ENCODE measurements at regions not wholly inside any gene's neighbourhood (a gene's known extent, or its start where the extent isn't known, plus 50 kb on each side); places are given as distances from the start of the nearest gene placed in this dataset.
"Not testable (repeated sequence)": the region's sequence is repeated elsewhere in the genome, so short reads cannot be mapped to it uniquely, and the experiment has no call there.

DNA sequence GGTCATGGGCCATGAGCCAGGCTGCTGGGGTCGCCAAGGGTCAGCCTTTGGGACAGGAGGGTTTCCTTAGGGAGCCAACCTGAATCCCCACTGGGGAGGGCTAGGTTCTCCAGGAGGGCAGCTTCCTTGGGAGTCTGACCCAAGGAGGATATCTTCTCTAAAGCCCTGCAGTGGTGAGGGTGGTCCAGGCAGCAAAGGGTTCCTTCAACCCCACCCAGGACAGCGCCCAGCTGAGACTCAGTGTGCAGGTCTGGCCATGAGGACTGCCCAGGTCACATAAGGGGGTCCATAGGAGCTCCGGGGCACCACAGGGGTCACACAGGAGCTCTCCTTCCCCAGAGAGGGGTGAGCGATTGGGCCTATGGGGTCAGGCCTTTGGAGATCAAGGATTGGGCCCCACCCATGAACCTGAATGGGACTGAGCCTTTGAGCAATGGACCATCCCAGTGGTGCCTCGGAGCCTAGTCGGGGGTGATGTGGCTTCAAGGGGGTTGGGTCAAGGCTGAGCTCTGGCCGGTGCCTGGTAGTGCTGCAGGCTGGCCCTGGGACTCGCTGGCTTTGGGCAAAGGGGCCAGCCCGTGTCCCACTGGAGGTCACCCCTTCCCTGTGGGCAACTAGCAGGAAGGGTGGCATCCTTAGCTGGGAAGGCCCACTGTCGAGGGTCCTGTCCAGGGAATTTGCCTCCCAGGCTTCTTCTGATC is 216.5 kb downstream of the SNRPN start:
- ATAC-seq (replicated peaks) (no peak), DNase-seq (no peak)
- H3K9me3 Mint-ChIP-seq = peaks cover 26 to 30% of the 10 kb centered on the region in 2 donors
- no peak overlapping the region for H3K4me3 Mint-ChIP-seq
- H3K36me3 Mint-ChIP-seq = no peaks in the 10 kb centered on the region
- no peaks in the 10 kb centered on the region for H3K27me3 Mint-ChIP-seq
- H3K27ac Mint-ChIP-seq = no peak overlapping the region
- no peaks in the 10 kb centered on the region for H3K4me1 Mint-ChIP-seq

DNA sequence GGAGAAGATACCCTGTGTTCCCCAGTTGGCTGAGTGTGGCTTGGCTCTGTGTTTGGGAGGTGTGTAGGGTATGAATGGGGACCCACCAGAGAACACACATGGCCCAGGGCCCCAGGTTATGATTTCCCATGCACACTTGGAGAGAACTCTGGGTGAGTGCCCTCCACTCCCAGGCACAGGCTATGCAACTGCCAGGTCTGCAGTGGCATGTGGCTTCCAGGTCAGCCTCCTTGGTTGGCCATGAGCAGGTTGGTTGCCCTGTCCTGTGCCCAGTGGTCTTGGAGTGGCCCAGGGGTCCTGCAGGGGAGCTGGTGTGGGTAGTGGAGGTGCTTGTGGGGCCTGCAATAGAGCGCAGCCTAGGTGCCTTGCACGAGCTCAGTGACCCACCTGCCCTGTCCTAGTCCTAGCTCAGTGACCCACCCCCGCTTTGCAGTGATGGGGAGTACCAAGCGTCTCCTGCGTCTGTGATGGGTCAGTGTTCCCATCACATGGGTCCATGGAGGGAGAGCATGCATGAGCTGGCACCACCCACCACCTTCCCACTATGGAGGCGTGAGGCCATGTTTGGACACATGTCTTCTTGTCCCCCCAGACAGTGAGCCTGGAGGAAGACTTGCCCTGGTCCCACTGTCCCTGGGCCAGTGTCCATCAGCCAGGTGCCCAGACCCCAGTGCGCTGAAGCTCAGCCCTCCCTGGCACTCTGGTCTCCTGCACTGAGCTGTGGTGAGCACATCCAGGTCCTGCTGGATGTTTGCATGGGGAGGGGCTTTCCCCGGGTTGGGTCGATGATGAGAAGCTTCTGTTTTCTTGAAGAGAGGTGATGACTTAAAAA is 217.3 kb downstream of the SNRPN start:
- H3K4me1 Mint-ChIP-seq = no peaks in the 10 kb centered on the region
- no peaks in the 10 kb centered on the region for H3K36me3 Mint-ChIP-seq
- peaks cover 30 to 32% of the 10 kb centered on the region in 2 donors for H3K9me3 Mint-ChIP-seq
- DNase-seq (no peak), ATAC-seq (replicated peaks) (no peak)
- no peaks in the 10 kb centered on the region for H3K27me3 Mint-ChIP-seq
- no peak overlapping the region for H3K27ac Mint-ChIP-seq
- H3K4me3 Mint-ChIP-seq = no peak overlapping the region

DNA sequence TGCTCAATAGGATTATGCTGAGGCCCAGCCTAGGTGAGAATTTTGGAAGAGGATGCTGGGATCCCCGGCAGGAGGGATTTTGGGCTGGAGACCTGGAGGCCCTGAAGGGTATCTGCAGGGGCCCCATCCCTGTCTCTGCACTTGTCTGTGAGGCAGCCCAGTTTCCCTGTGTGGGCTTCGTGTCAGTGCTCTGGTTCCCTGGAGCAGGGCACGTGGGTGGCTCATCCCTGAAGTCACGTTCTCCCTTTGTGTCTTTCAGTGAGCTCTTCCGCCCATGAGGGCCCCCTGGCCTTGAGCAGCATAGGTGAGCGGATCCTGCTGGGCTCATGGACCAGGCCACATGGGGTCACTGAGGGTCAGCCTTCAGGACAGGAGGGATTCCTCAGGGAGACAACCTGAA is 217.9 kb downstream of the SNRPN start:
- no peak for ATAC-seq (replicated peaks)
- Mint-ChIP-seq H3K4me3 (no peak overlapping the region), H3K9me3 (peaks cover 30 to 34% of the 10 kb centered on the region in 2 donors)

DNA sequence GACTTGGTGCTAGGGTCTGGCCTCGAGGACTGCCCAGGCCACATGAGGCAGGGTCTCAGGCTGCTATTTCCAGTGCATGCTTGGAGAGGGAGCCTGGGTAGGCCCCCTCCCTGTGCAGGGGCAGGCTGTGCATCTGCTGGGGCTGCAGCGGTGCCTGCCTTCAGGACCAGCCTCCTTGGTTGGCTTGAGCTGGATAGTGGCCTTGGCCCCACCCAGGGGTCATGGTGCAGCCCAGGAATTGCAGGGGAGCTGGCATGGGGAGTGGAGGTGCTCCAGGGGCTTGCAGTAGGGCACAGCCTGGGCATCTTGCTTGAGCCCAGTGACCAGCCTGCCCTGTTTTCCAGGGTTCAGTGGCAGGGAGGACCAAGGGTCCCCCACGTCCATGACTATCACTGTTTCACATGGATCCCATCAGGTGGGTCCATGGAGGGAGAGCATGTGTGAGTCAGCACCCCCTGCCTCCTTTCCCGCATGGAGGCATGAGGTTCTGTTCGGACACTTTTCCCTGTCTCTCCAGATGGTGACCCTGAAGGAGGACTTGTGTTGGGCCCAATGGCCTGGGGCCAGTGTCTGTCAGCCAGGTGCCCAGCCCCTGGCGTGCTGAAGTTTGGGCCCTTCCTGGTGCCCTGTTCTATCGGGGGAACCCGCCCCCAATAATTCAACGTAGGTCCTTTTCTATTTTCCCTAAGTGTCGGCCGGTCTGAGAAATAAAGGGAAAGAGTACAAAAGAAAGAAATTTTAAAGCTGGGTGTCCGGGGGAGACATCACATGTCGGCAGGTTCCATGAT is 218.6 kb downstream of the SNRPN start:
- ATAC-seq (replicated peaks) (no peak), DNase-seq (no peak)
- no peaks in the 10 kb centered on the region for H3K36me3 Mint-ChIP-seq
- no peaks in the 10 kb centered on the region for H3K4me1 Mint-ChIP-seq
- no peaks in the 10 kb centered on the region for H3K27me3 Mint-ChIP-seq
- H3K9me3 Mint-ChIP-seq = peaks cover 30 to 36% of the 10 kb centered on the region in 2 donors
- no peak overlapping the region for H3K4me3 Mint-ChIP-seq
- no peak overlapping the region for H3K27ac Mint-ChIP-seq

More for the DNA sequence above, 217.9 kb downstream of the SNRPN start:
- Mint-ChIP-seq H3K27me3 (no peaks in the 10 kb centered on the region), H3K36me3 (no peaks in the 10 kb centered on the region), H3K4me1 (no peaks in the 10 kb centered on the region), H3K27ac (no peak overlapping the region)
- no peak for DNase-seq

DNA sequence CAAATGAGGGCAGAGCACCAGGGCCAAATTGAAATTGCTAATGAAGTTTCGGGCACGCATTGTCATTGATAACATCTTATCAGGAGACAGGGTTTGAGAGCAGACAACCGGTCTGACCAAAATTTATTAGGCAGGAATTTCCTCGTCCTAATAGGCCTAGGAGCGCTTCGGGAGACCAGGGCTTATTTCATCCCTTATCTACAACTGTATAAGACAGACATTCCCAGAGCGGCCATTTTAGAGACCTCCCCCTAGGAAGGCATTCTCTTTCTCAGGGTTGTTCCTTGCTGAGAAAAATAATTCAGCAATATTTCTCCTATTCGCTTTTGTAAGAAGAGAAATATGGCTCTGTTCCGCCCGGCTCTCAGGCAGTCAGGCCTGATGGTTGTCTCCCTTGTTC is 219.4 kb downstream of the SNRPN start:
- not testable (repeated sequence) for H3K36me3 Mint-ChIP-seq; DNase-seq; H3K4me3 Mint-ChIP-seq; ATAC-seq (replicated peaks); H3K27me3 Mint-ChIP-seq; H3K27ac Mint-ChIP-seq; H3K4me1 Mint-ChIP-seq
- peaks cover 30 to 40% of the 10 kb centered on the region in 2 donors for H3K9me3 Mint-ChIP-seq

DNA sequence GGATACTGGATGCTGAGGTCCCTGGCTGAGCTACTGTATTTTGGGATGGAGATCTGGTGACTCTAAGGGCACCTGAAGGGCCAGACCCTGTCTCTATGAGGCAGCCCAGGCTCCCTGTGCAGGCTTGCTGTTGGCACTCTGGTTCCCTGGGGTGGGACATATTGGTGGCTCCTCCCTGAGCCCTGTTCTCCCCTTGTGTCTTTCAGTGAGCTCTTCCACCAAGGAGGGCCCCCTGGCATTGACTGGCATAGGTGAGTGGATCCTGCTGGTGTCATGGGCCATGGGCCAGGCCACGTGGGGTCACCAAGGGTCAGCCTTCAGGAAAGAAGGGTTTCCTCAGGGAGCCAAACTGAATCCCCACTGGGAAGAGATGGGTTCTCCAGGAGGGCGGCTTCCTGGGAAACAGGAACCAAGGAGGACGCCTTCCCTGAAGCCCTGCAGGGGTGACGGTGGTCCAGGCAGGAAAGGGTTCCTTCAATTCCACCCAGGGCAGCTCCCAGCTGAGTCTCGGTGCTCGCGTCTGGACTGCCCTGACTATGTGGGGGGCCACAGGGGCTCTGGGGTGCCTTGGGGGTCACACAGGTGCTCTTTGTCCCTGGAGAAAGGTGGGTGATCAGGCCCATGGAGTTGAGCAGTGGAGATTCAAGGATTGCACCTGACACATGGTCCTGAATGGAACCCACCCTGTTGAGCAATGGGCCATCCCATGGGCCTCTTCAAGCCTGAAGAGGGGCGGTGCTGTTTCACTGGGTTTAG is 220.4 kb downstream of the SNRPN start:
- no peaks in the 10 kb centered on the region for H3K4me1 Mint-ChIP-seq
- no peak for DNase-seq
- ATAC-seq (replicated peaks) = no peak
- H3K27me3 Mint-ChIP-seq = no peaks in the 10 kb centered on the region
- H3K36me3 Mint-ChIP-seq = no peaks in the 10 kb centered on the region
- H3K4me3 Mint-ChIP-seq = no peak overlapping the region
- H3K9me3 Mint-ChIP-seq = peaks cover 28 to 43% of the 10 kb centered on the region in 2 donors
- no peak overlapping the region for H3K27ac Mint-ChIP-seq

DNA sequence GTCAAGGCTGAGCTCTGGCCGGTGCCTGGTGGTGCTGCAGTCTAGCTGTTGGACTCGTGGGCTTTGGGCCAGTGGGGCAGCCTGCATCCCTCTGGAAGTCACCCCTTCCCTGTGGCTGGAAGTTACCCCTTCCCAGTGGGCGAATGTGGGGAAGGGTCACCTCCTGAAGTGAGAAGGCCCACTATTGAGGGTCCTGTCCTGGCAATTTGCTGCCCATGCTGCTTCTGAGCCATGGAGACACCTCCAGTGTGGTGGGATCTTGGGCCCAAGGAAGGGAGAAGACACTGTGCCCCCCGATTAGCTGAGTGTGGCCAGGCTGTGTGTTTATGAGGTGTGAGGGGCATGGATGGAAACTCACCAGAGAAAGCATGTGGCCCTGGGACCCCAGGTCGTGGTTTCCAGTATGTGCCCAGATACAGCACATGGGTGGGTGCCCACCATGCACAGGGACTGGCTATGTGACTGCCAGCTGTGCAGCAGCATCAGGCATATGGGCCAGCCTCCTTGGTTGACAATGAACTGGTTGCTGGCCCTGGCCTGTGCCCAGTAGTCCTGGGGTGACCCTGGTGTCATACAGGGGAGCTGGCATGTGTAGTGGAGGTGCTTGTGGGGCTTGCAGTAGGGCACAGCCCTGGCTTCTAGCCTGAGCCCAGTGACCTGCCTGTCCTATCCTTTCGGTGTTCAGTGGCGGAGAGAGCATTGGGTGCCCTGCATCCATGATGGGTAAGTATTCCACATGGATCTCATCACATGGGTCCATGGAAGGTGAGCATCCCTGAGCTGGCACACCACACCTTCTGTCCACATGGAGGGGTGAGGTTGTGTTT is 221.2 kb downstream of the SNRPN start:
- no peaks in the 10 kb centered on the region for H3K27me3 Mint-ChIP-seq
- no peak for DNase-seq
- no peak overlapping the region for H3K4me3 Mint-ChIP-seq
- no peaks in the 10 kb centered on the region for H3K4me1 Mint-ChIP-seq
- peaks cover 26 to 44% of the 10 kb centered on the region in 2 donors for H3K9me3 Mint-ChIP-seq
- no peak overlapping the region for H3K27ac Mint-ChIP-seq
- H3K36me3 Mint-ChIP-seq = no peaks in the 10 kb centered on the region
- ATAC-seq (replicated peaks) = no peak

DNA sequence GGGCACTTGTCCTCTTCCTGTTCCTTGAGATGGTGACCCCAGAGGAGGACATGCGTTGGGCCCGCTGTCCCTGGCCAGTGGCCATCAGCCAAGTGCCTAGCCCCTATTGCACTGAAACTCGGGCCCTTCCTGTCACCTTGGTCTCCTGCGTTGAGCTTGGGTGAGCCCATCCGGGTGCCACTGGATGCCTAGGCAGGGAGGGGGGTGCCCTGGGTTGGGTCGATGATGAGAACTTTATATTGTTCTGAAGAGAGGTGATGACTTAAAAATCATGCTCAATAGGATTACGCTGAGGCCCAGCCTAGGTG is 221.8 kb downstream of the SNRPN start:
- DNase-seq = no peak
- H3K9me3 Mint-ChIP-seq = peaks cover 26 to 46% of the 10 kb centered on the region in 2 donors

DNA sequence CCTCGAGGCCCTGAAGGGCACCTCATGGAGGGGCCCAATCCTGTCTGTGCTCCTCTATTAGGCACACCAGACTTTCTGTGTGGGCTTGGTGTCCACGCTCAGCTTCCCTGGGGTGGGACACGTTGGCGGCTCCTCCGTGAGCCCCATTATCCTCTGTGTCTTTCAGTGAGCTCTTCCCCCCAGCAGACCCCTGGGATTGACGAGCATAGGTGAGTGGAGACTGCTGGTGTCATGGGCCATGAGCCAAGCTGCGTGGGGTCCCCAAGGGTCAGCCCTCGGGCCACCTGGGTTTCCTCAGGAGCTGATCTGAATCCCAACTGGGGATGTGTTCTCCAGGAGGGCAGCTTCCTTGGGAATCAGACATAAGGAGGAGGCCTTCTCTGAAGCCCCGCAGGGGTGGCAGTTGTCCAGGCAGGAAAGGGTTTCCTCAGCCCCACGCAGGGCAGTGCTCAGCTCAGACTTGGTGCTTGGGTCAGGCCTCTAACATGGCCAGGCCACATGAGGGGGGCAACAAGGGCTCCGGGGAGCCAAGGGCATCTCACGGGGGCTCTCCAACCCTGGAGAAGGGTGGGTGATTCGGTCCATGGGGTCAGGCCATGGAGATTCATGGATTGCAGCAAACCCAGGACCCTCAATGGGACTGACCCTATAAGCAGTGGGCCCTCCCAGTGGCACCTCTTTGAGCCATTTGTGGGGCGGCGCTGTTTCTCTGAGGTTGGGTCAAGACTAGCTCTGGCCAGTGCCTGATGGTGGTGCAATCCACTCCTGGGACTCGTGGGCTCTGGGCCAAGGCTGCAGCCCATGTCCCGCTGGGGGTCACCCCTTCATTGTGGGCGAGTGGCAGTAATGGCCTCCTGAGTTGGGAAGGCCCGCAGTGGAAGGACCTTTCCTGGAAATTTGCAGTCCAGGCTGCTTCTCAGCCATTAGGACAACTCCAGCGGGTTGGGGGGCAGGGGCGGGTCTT is 222.5 kb downstream of the SNRPN start:
- peaks cover 30 to 48% of the 10 kb centered on the region in 2 donors for H3K9me3 Mint-ChIP-seq
- no peak overlapping the region for H3K27ac Mint-ChIP-seq
- H3K27me3 Mint-ChIP-seq = no peaks in the 10 kb centered on the region
- no peaks in the 10 kb centered on the region for H3K4me1 Mint-ChIP-seq
- H3K4me3 Mint-ChIP-seq = no peak overlapping the region
- no peaks in the 10 kb centered on the region for H3K36me3 Mint-ChIP-seq
- ATAC-seq (replicated peaks) = no peak
- no peak for DNase-seq

More for the DNA sequence above, 221.8 kb downstream of the SNRPN start:
- ATAC-seq (replicated peaks) = no peak
- Mint-ChIP-seq H3K4me3 (no peak overlapping the region), H3K36me3 (no peaks in the 10 kb centered on the region), H3K27ac (no peak overlapping the region), H3K27me3 (no peaks in the 10 kb centered on the region), H3K4me1 (no peaks in the 10 kb centered on the region)

DNA sequence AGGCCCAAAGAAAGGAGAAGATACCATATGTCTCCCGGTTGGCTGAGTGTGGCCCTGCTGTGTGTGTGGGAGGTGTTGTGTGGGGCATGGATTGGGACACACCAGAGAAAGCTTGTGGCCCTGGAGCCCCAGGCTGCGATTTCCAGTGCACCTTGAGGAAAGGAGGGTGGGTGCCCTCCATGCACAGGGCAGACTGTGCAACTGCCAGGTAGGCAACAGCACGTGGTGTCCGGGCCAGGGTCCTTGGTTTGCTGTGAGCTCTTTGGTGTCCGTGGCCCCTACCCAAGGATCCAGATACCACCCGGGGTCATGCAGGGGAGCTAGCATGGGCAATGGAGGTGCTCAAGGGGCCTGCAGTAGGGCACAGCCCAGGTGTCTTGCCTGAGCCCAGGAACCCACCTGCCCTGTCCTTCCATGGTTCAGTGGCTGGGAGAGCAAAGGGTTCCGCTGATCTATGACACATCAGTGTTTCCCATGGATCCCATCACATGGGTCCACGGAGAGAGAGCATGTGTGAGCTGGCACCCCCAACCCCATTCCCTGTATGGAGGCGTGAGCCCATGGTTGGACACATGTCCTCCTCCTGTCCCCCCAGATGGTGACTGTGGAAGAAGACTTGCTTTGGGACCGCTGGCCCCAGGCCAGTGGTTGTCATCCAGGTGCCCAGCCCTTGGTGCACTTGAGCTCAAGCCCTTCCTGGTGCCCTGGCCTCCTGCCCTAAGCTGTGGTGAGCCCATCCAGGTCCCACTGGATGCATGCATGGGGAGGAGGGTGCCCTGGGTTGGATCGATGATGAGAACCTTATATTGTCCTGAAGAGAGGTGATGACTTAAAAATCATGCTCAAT is 223.4 kb downstream of the SNRPN start:
- peaks cover 26 to 42% of the 10 kb centered on the region in 2 donors for H3K9me3 Mint-ChIP-seq
- H3K27ac Mint-ChIP-seq = no peak overlapping the region
- H3K27me3 Mint-ChIP-seq = no peaks in the 10 kb centered on the region
- no peak overlapping the region for H3K4me3 Mint-ChIP-seq
- no peaks in the 10 kb centered on the region for H3K4me1 Mint-ChIP-seq
- no peaks in the 10 kb centered on the region for H3K36me3 Mint-ChIP-seq
- DNase-seq (no peak), ATAC-seq (replicated peaks) (peak in 1 of 2 donors; percentile 7)

DNA sequence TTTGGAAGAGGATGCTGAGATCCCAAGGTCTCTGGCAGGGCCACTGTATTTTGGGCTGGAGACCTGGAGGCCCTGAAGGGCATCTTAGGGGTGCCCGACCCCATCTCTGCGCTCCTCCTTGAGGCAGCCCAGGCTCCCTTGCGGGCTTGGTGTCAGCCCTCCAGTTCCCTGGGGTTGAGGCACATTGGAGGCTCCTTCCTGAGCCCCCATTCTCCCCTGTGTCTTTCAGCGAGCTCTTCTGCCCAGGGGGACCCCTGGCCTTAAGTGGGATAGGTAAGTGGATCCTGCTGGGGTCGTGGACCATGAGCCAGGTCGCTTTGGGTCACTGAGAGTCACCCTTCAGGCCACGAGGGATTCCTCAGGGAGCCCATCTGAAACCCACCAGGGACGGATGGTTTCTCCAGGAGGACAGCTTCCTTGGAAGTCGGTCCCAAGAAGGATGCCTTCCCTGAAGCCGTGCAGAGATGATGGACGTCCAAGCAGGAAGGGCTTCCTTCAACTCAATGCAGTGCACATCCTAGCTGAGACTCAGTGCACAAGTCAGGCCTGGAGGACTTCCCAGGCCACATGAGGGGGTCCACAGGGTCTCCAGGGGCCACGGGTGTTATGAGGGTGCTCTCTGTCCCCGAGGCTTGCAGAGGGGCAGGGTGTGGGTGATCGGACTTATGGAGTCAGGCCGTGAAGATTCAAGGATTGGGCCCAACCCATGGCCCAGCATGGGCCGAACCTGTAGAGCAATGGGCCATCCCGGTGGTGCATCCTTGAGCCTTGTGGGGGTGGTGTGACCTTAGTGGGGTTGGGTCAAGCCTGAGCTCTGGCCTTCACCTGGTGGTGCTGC is 224.3 kb downstream of the SNRPN start:
- H3K27ac Mint-ChIP-seq = no peak overlapping the region
- H3K36me3 Mint-ChIP-seq = no peaks in the 10 kb centered on the region
- DNase-seq = no peak
- peaks cover 21 to 38% of the 10 kb centered on the region in 2 donors for H3K9me3 Mint-ChIP-seq
- no peaks in the 10 kb centered on the region for H3K4me1 Mint-ChIP-seq
- no peak for ATAC-seq (replicated peaks)
- H3K4me3 Mint-ChIP-seq = no peak overlapping the region
- H3K27me3 Mint-ChIP-seq = no peaks in the 10 kb centered on the region
